OCI-LY3 (cell line): ENCODE measurements at regions not wholly inside any gene's neighbourhood (a gene's known extent, or its start where the extent isn't known, plus 50 kb on each side); places are given as distances from the start of the nearest gene placed in this dataset.

Experiments
- CTCF ChIP-seq: fragments of 200-600, 300-600 bp; sonication (generic); IDR thresholded peaks from 2 replicates; pipeline ENCODE4 v1.5.1; 2014; ENCODE audit warnings: antibody characterized with exemption, low read length, low read depth
- EZH2phosphoT487 ChIP-seq: fragments of 200-600 bp; shearing (Covaris generic); IDR thresholded peaks from 2 replicates; pipeline ENCODE4 v1.6.1; 2018; ENCODE audit warnings: antibody characterized with exemption, mixed run types, low read depth

GRCh38 chr16:82252582-82252981 lies 82.6 kb upstream of the MPHOSPH6 start:
- TF ChIP-seq CTCF (no peak), EZH2phosphoT487 (no peak)
